H1 (cell line): ENCODE measurements at regions not wholly inside any gene's neighbourhood (a gene's known extent, or its start where the extent isn't known, plus 50 kb on each side); places are given as distances from the start of the nearest gene placed in this dataset.

Experiments used
- CTCF ChIA-PET: fragments of 300-600 bp; sonication (Branson Sonifier 250); formaldehyde crosslinking; loops from one replicate; lab custom pipeline; 2021; ENCODE audit not compliant: partially characterized antibody; lab: Charles Lee
- POLR2A ChIA-PET: fragments of 300-600 bp; sonication (Branson Sonifier 250); formaldehyde crosslinking; loops from one replicate; lab custom pipeline; 2021; ENCODE audit warnings: inconsistent platforms; ENCODE audit not compliant: partially characterized antibody; lab: Charles Lee
- DNase-seq, 2 experiments: peaks; one replicate each; pipeline versions ENCODE4 v3.0.0 to v3.0.0-alpha.2; 2010 to 2022; ENCODE audit warnings: low spot score in 2 of 2, low read depth in 1 of 2, mixed read lengths in 1 of 2
- FAIRE-seq: peaks from 2 replicates; lab custom pipeline; 2011; peaks lifted over from hg19 to GRCh38; lab: Jason Lieb, UNC
- H2AFZ ChIP-seq: 2 replicates; pipeline ENCODE4 v1.8.1; 2012; ENCODE audit warnings: low read length, inconsistent platforms
- H2AK5ac ChIP-seq: 2 replicates; pipeline ENCODE4 v1.6.1; 2013; ENCODE audit warnings: low read depth, low read length
- H2BK120ac ChIP-seq: replicated peaks from 2 replicates; pipeline ENCODE3; 2013; ENCODE audit warnings: low read depth, low read length, inconsistent platforms
- H2BK12ac ChIP-seq: 2 replicates; pipeline ENCODE4 v1.6.1; 2013; ENCODE audit warnings: low read depth, low read length
- H2BK15ac ChIP-seq: 2 replicates; pipeline ENCODE4 v1.6.1; 2013; ENCODE audit warnings: low read length
- H2BK20ac ChIP-seq: 2 replicates; pipeline ENCODE4 v1.6.1; 2013; ENCODE audit warnings: low read length
- H2BK5ac ChIP-seq: 2 replicates; pipeline ENCODE4 v1.6.1; 2013; ENCODE audit warnings: low read depth, low read length
- H3K14ac ChIP-seq: 2 replicates; pipeline ENCODE4 v1.6.1; 2013; ENCODE audit warnings: inconsistent platforms; ENCODE audit not compliant: insufficient read length
- H3K18ac ChIP-seq: 2 replicates; pipeline ENCODE4 v1.6.1; 2013; ENCODE audit warnings: low read length; ENCODE audit errors: extremely low read depth
- H3K23ac ChIP-seq: 2 replicates; pipeline ENCODE4 v1.6.1; 2013; ENCODE audit warnings: inconsistent platforms; ENCODE audit not compliant: insufficient read length
- H3K23me2 ChIP-seq: 2 replicates; pipeline ENCODE4 v1.6.1; 2013; ENCODE audit warnings: low read depth, low read length
- H3K27ac ChIP-seq: 2 replicates; pipeline ENCODE4 v1.6.1; 2011; ENCODE audit warnings: low read depth, low read length, inconsistent platforms
- H3K27me3 ChIP-seq, 4 experiments: replicated peaks in 1 of 4; 1 replicate in 1 of 4; 2 replicates in 3 of 4; pipeline versions ENCODE4 v1.6.1 to v1.8.1; 2011 to 2013; ENCODE audit warnings: low read length in 3 of 4, mild to moderate bottlenecking in 3 of 4, inconsistent platforms in 2 of 4, mixed read lengths in 2 of 4, moderate library complexity in 1 of 4; ENCODE audit not compliant: control insufficient read depth in 3 of 4, insufficient read depth in 3 of 4; ENCODE audit errors: extremely low read depth in 1 of 4
- H3K36me3 ChIP-seq, 4 experiments: 2 replicates each; pipeline versions ENCODE4 v1.6.1 to v1.8.1; 2011 to 2013; ENCODE audit warnings: mild to moderate bottlenecking in 4 of 4, low read length in 3 of 4, moderate library complexity in 2 of 4, control low read depth in 1 of 4, inconsistent platforms in 1 of 4; ENCODE audit not compliant: insufficient read depth in 4 of 4, control insufficient read depth in 2 of 4
- H3K4ac ChIP-seq: replicated peaks from 2 replicates; pipeline ENCODE3; 2013; ENCODE audit warnings: low read length, low read depth, mixed read lengths, inconsistent platforms; ENCODE audit not compliant: insufficient read length
- H3K4me1 ChIP-seq, 4 experiments: replicated peaks in 1 of 4; 1 replicate in 1 of 4; 2 replicates in 3 of 4; pipeline versions ENCODE4 v1.6.1 to v1.8.1; 2011 to 2013; ENCODE audit warnings: low read length in 3 of 4, inconsistent platforms in 2 of 4, mixed read lengths in 1 of 4; ENCODE audit not compliant: insufficient read depth in 4 of 4, control insufficient read depth in 3 of 4
- H3K4me2 ChIP-seq, 2 experiments: 2 replicates each; pipeline versions ENCODE4 v1.6.1 to v1.8.1; 2011 to 2013; ENCODE audit warnings: low read depth in 2 of 2, low read length in 2 of 2, control low read depth in 1 of 2, inconsistent platforms in 1 of 2, mild to moderate bottlenecking in 1 of 2; ENCODE audit not compliant: insufficient read depth in 1 of 2
- H3K4me3 ChIP-seq, 4 experiments: fragments of 200-600, 300-600 bp in 1 of 4; sonication (generic), shearing (Covaris generic), sonication (Bioruptor Twin) in 1 of 4; 2 replicates each; pipeline versions ENCODE4 v1.5.1 to v1.8.1; 2011 to 2016; ENCODE audit warnings: low read length in 4 of 4, low read depth in 3 of 4, control low read depth in 2 of 4, inconsistent platforms in 2 of 4, mild to moderate bottlenecking in 2 of 4, mixed read lengths in 1 of 4, moderate library complexity in 1 of 4; ENCODE audit not compliant: insufficient read depth in 2 of 4; ENCODE audit errors: extremely low read depth in 1 of 4
- H3K56ac ChIP-seq: replicated peaks from 2 replicates; pipeline ENCODE3; 2013; ENCODE audit warnings: low read depth, mild to moderate bottlenecking, mixed read lengths, low read length, inconsistent platforms; ENCODE audit not compliant: insufficient read length
- H3K79me1 ChIP-seq: 2 replicates; pipeline ENCODE4 v1.6.1; 2013; ENCODE audit warnings: low read depth, low read length, control low read depth
- H3K79me2 ChIP-seq, 2 experiments: 2 replicates each; pipeline versions ENCODE4 v1.6.1 to v1.8.1; 2012 to 2013; ENCODE audit warnings: low read length in 2 of 2, mild to moderate bottlenecking in 2 of 2, inconsistent platforms in 1 of 2; ENCODE audit not compliant: insufficient read depth in 2 of 2, control insufficient read depth in 1 of 2
- H3K9ac ChIP-seq, 4 experiments: replicated peaks in 1 of 4; 1 replicate in 1 of 4; 2 replicates in 3 of 4; pipeline versions ENCODE4 v1.6.1 to v1.8.1; 2011 to 2013; ENCODE audit warnings: low read depth in 3 of 4, low read length in 3 of 4, control low read depth in 2 of 4, mild to moderate bottlenecking in 2 of 4, moderate library complexity in 2 of 4, inconsistent platforms in 1 of 4; ENCODE audit errors: extremely low read depth in 1 of 4
- H3K9me3 ChIP-seq, 2 experiments: 2 replicates each; pipeline versions ENCODE4 v1.6.1 to v1.8.1; 2012 to 2013; ENCODE audit warnings: mild to moderate bottlenecking in 2 of 2, moderate library complexity in 2 of 2, control low read depth in 1 of 2, inconsistent platforms in 1 of 2, low read depth in 1 of 2, low read length in 1 of 2, mixed read lengths in 1 of 2; ENCODE audit not compliant: insufficient read depth in 2 of 2
- H4K20me1 ChIP-seq, 2 experiments: replicated peaks in 1 of 2; 2 replicates each; pipeline versions ENCODE3 to v1.8.1; 2011 to 2013; ENCODE audit warnings: inconsistent platforms in 2 of 2, low read length in 2 of 2, mild to moderate bottlenecking in 1 of 2; ENCODE audit not compliant: insufficient read depth in 2 of 2, control insufficient read depth in 1 of 2
- H4K5ac ChIP-seq: 2 replicates; pipeline ENCODE4 v1.6.1; 2013; ENCODE audit warnings: low read length, low read depth, mixed read lengths, inconsistent platforms; ENCODE audit not compliant: insufficient read length
- H4K8ac ChIP-seq: 2 replicates; pipeline ENCODE4 v1.8.0; 2013; ENCODE audit warnings: mild to moderate bottlenecking, moderate library complexity, low read length, inconsistent platforms; ENCODE audit not compliant: insufficient read depth; ENCODE audit errors: extremely low read depth
- H4K91ac ChIP-seq: replicated peaks from 2 replicates; pipeline ENCODE3; 2013; ENCODE audit warnings: low read length, mixed read lengths, inconsistent platforms; ENCODE audit not compliant: insufficient read length
- ASH2L ChIP-seq: fragments of 200-600, 300-600 bp; sonication (generic); IDR thresholded peaks from one replicate; pipeline ENCODE4 v1.7.1; 2017; ENCODE audit warnings: low read length
- CTBP2 ChIP-seq: IDR thresholded peaks from 2 replicates; pipeline ENCODE4 v1.7.0; 2011; ENCODE audit warnings: borderline replicate concordance, mild to moderate bottlenecking, moderate library complexity, mixed read lengths, low read length; ENCODE audit not compliant: insufficient read depth, insufficient read length
- HDAC2 ChIP-seq, 2 experiments: fragments of 300-600 bp in 1 of 2; sonication (generic) in 1 of 2; IDR thresholded peaks; 2 replicates each; pipeline ENCODE4 v1.6.1; 2011 to 2012; ENCODE audit warnings: low read depth in 2 of 2, low read length in 2 of 2, mild to moderate bottlenecking in 2 of 2, moderate library complexity in 2 of 2, borderline replicate concordance in 1 of 2, inconsistent platforms in 1 of 2
- MAFK ChIP-seq: IDR thresholded peaks from 2 replicates; pipeline ENCODE4 v1.6.1; 2012; ENCODE audit warnings: low read depth, mild to moderate bottlenecking, improper control_type of control experiment, low read length
- NANOG ChIP-seq: IDR thresholded peaks from 2 replicates; pipeline ENCODE4 v1.6.1; 2011; ENCODE audit warnings: low read length, low read depth, mild to moderate bottlenecking, inconsistent platforms; ENCODE audit not compliant: insufficient read depth, poor library complexity, severe bottlenecking
- TAF7 ChIP-seq: optimal IDR thresholded peaks from 2 replicates; pipeline ENCODE3; 2011; ENCODE audit warnings: low read depth, mild to moderate bottlenecking, inconsistent platforms, low read length, moderate library complexity, borderline replicate concordance
- TBP ChIP-seq: IDR thresholded peaks from 2 replicates; pipeline ENCODE4 v1.6.1; 2011; ENCODE audit warnings: low read depth, low read length, improper control_type of control experiment
- WGBS, 2 experiments: shearing (Covaris generic) in 1 of 2; methylation state at CpG; one replicate each; pipeline versions ENCODE4 v1.1.6 to v1.1.7; 2013 to 2015; ENCODE audit warnings: low lambda C conversion rate in 2 of 2, mixed read lengths in 2 of 2, inconsistent platforms in 1 of 2, low coverage in 1 of 2, missing lambda C conversion rate in 1 of 2; ENCODE audit not compliant: insufficient replicate concordance in 2 of 2, insufficient coverage in 1 of 2, insufficient read length in 1 of 2; ENCODE audit errors: extremely low coverage in 1 of 2, missing lambda C conversion rate in 1 of 2; 5-methylcytosine and 5-hydroxymethylcytosine counted together
- TF ChIP-seq, protein P1 (sequence below): IDR thresholded peaks from 2 replicates; pipeline ENCODE4 v1.6.1; 2011; ENCODE audit warnings: low read depth, mild to moderate bottlenecking, low read length; ENCODE audit not compliant: insufficient read depth
- TF ChIP-seq, protein P2 (sequence below): IDR thresholded peaks from 2 replicates; pipeline ENCODE4 v1.6.1; 2012; ENCODE audit warnings: low read length, inconsistent platforms
- TF ChIP-seq, protein P3 (sequence below): IDR thresholded peaks from 2 replicates; pipeline ENCODE4 v1.6.1; 2012; ENCODE audit warnings: inconsistent platforms

DNA sequence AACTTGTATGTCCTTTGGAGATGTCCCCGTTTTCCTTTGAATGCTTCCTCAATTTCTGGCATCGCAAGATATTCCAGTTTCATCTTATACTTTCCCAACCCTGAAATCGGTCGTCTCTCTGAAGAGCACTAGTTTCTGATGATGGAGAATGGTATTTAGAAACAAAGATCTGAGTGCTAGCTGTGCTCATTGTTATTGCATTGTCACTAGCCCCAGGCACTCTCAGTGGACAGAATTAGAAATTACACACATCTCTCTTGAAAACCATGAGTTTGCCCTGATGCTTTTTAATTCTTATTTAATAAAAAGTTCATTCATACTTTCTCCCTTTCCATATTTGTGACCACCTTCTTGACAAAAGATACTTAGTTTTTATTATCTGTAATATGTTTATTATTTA is 67.7 kb downstream of the C9orf152 start:
- Histone ChIP-seq H3K27ac (no peak overlapping the region), H3K36me3 (peaks cover 0 to 22% (median 14%) of the 10 kb centered on the region in 4 experiments; a peak in 7 of 8 replicates), H3K23ac (no peak overlapping the region), H3K4me1 (no peaks in the 10 kb centered on the region), H3K9me3 (no peaks in the 10 kb centered on the region), H2BK120ac (no peak overlapping the region), H2BK5ac (no peak overlapping the region), H3K4ac (no peak overlapping the region), H3K14ac (no peak overlapping the region), H2BK15ac (no peak overlapping the region), H3K27me3 (no peaks in the 10 kb centered on the region), H3K4me3 (no peak overlapping the region), H4K8ac (no peak overlapping the region), H3K4me2 (no peak overlapping the region), H4K20me1 (peaks cover 0 to 2% of the 10 kb centered on the region in 2 experiments), H2BK12ac (no peak overlapping the region), H2AFZ (no peak overlapping the region), H3K56ac (no peak overlapping the region), H3K79me2 (peaks cover 0 to 55% of the 10 kb centered on the region in 2 experiments; a peak in 2 of 4 replicates), H3K23me2 (no peaks in the 10 kb centered on the region), H3K18ac (no peak overlapping the region), H3K79me1 (peaks cover 2% of the 10 kb centered on the region), H4K5ac (no peak overlapping the region), H4K91ac (no peak overlapping the region), H3K9ac (no peak overlapping the region), H2AK5ac (no peak overlapping the region), H2BK20ac (no peak overlapping the region)
- no peak for DNase-seq
- POLR2A ChIA-PET: no interaction called here
- CTCF ChIA-PET: interaction anchor here (1.1 kb wide), 1 partner anchor 14 kb away, joined by 3 read pairs; no protein-coding TSS in a partner anchor
- WGBS, 2 experiments: 93% methylated on average over 4 of the region's 4 CpGs; no CpG with 5 or more reads in 1 of the 2 experiments
- FAIRE-seq: no peak
- TF ChIP-seq HDAC2 (IDR thresholded peaks at IDR 0.05; ENCODE audit: borderline replicate concordance in 1 of 2, low read depth in 2 of 2, low read length in 2 of 2) (no peak), MAFK (no peak), TAF7 (no peak), TBP (no peak), CTBP2 (no peak), ASH2L (no peak), NANOG (no peak)
- TF ChIP-seq, protein P1, sequence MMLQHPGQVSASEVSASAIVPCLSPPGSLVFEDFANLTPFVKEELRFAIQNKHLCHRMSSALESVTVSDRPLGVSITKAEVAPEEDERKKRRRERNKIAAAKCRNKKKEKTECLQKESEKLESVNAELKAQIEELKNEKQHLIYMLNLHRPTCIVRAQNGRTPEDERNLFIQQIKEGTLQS: no peak
- TF ChIP-seq, protein P2, sequence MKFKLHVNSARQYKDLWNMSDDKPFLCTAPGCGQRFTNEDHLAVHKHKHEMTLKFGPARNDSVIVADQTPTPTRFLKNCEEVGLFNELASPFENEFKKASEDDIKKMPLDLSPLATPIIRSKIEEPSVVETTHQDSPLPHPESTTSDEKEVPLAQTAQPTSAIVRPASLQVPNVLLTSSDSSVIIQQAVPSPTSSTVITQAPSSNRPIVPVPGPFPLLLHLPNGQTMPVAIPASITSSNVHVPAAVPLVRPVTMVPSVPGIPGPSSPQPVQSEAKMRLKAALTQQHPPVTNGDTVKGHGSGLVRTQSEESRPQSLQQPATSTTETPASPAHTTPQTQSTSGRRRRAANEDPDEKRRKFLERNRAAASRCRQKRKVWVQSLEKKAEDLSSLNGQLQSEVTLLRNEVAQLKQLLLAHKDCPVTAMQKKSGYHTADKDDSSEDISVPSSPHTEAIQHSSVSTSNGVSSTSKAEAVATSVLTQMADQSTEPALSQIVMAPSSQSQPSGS: no peak
- TF ChIP-seq, protein P3, sequence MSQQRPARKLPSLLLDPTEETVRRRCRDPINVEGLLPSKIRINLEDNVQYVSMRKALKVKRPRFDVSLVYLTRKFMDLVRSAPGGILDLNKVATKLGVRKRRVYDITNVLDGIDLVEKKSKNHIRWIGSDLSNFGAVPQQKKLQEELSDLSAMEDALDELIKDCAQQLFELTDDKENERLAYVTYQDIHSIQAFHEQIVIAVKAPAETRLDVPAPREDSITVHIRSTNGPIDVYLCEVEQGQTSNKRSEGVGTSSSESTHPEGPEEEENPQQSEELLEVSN: no peak
